ENCODE measurements at regions not wholly inside any gene's neighbourhood (a gene's known extent, or its start where the extent isn't known, plus 50 kb on each side); places are given as distances from the start of the nearest gene placed in this dataset.

GRCh38 chr15:38195191-38195901 is 57.3 kb upstream of the SPRED1 start:
- Histone ChIP-seq H3K36me3 (no peaks in the 10 kb centered on the region), H3K9me3 (no peaks in the 10 kb centered on the region), H3K4me3 (no peak overlapping the region), H3K27ac (replicated peaks in 1 of 4) (no peak overlapping the region), H3K4me1 (no peaks in the 10 kb centered on the region), H3K27me3 (no peaks in the 10 kb centered on the region)
- no peak for TF ChIP-seq POLR2AphosphoS5 (IDR thresholded peaks at IDR 0.05)
- TF ChIP-seq EP300 (IDR thresholded peaks at IDR 0.05): no peak
- TF ChIP-seq POLR2A (IDR thresholded peaks at IDR 0.05; ENCODE audit: low read depth): no peak
- TF ChIP-seq, protein P1, sequence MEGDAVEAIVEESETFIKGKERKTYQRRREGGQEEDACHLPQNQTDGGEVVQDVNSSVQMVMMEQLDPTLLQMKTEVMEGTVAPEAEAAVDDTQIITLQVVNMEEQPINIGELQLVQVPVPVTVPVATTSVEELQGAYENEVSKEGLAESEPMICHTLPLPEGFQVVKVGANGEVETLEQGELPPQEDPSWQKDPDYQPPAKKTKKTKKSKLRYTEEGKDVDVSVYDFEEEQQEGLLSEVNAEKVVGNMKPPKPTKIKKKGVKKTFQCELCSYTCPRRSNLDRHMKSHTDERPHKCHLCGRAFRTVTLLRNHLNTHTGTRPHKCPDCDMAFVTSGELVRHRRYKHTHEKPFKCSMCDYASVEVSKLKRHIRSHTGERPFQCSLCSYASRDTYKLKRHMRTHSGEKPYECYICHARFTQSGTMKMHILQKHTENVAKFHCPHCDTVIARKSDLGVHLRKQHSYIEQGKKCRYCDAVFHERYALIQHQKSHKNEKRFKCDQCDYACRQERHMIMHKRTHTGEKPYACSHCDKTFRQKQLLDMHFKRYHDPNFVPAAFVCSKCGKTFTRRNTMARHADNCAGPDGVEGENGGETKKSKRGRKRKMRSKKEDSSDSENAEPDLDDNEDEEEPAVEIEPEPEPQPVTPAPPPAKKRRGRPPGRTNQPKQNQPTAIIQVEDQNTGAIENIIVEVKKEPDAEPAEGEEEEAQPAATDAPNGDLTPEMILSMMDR (IDR thresholded peaks at IDR 0.05): no peak
- 95% methylated on average over 5 of the region's 5 CpGs for WGBS
- intact Hi-C loops (cut with DNase I): no loop called here
- no peak for DNase-seq (ENCODE audit: extremely low spot score)

- TF ChIP-seq POLR2AphosphoS5 (IDR thresholded peaks at IDR 0.05) (no peak), POLR2A (IDR thresholded peaks at IDR 0.05; ENCODE audit: low read depth) (no peak), EP300 (IDR thresholded peaks at IDR 0.05) (no peak)
- TF ChIP-seq, protein P1 (IDR thresholded peaks at IDR 0.05): no peak
- no peak for DNase-seq (ENCODE audit: extremely low spot score)
- Histone ChIP-seq H3K36me3 (no peaks in the 10 kb centered on the region), H3K27me3 (no peaks in the 10 kb centered on the region), H3K4me1 (no peaks in the 10 kb centered on the region), H3K9me3 (no peaks in the 10 kb centered on the region), H3K27ac (replicated peaks in 1 of 4) (no peak overlapping the region), H3K4me3 (no peak overlapping the region)
- WGBS: 34% methylated on average over 1 of the region's 1 CpG
- intact Hi-C loops (cut with DNase I): no loop called here
Measured at GRCh38 chr15:38196076-38196475, 56.6 kb upstream of the SPRED1 start.

DNA sequence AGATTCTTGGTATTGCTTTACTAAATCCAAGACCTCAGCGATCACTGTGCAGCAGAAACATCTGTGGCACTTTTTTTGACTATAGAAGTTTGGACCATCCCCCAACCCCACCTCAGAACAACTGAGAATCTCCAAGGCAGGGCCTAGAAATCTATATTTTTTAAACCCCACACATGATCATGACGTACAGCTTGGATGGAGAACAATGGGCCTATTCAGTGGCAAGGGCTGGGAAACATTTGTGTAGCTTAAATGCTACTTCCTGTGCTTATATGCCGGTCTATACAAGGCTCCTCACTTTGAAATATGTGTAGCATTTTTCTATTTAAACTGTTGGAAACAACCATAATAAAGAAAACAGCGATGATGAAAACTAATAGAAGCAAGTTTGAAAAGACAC is 55.1 kb upstream of the SPRED1 start:
- no peak for DNase-seq (ENCODE audit: extremely low spot score)
- Histone ChIP-seq H3K36me3 (no peaks in the 10 kb centered on the region), H3K4me1 (peaks cover 0 to 7% (median 0%) of the 10 kb centered on the region in 4 donors), H3K27me3 (no peaks in the 10 kb centered on the region), H3K4me3 (no peak overlapping the region), H3K27ac (replicated peaks in 1 of 4) (no peak overlapping the region), H3K9me3 (no peaks in the 10 kb centered on the region)
- intact Hi-C loops (cut with DNase I): no loop called here
- TF ChIP-seq, protein P1 (IDR thresholded peaks at IDR 0.05): no peak
- TF ChIP-seq POLR2AphosphoS5 (IDR thresholded peaks at IDR 0.05) (no peak), POLR2A (IDR thresholded peaks at IDR 0.05; ENCODE audit: low read depth) (no peak), EP300 (IDR thresholded peaks at IDR 0.05) (no peak)
- 86% methylated on average over 4 of the region's 4 CpGs for WGBS

DNA sequence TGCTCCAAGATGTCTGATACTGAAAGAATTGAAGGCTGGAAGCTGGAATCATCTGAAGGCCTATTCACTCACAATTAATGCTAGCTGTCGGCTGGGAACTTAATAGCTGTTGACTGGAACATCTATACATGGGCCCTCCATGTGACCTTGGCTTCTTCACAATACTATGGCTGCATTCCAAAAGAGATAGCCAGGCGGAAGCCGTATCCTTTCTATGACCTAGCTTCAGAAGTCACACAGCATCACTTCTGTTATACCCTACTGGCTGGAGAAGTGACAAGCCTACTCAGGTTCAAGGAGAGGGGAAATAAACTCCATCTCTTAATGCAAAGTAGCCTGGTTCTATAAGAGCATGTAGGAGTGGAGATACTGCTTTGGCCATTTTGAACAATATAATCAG is 50.9 kb upstream of the SPRED1 start:
- Histone ChIP-seq H3K27ac (replicated peaks in 1 of 4) (no peak overlapping the region), H3K4me3 (no peak overlapping the region), H3K4me1 (peaks cover 0 to 14% (median 1%) of the 10 kb centered on the region in 4 donors), H3K36me3 (no peaks in the 10 kb centered on the region), H3K27me3 (no peaks in the 10 kb centered on the region), H3K9me3 (no peaks in the 10 kb centered on the region)
- 44% methylated on average over 3 of the region's 3 CpGs for WGBS
- DNase-seq (ENCODE audit: extremely low spot score): no peak
- TF ChIP-seq EP300 (IDR thresholded peaks at IDR 0.05): no peak
- no peak for TF ChIP-seq POLR2AphosphoS5 (IDR thresholded peaks at IDR 0.05)
- TF ChIP-seq, protein P1 (IDR thresholded peaks at IDR 0.05): no peak
- TF ChIP-seq POLR2A (IDR thresholded peaks at IDR 0.05; ENCODE audit: low read depth): no peak
- intact Hi-C loops (cut with DNase I): no loop called here

- Histone ChIP-seq H3K9me3 (no peaks in the 10 kb centered on the region), H3K4me1 (peaks cover 0 to 20% (median 4%) of the 10 kb centered on the region in 4 donors), H3K4me3 (no peak overlapping the region), H3K27ac (replicated peaks in 1 of 4) (no peak overlapping the region), H3K36me3 (no peaks in the 10 kb centered on the region), H3K27me3 (no peaks in the 10 kb centered on the region)
- intact Hi-C loops (cut with DNase I): no loop called here
- 65% methylated on average over 1 of the region's 1 CpG for WGBS
- TF ChIP-seq EP300 (IDR thresholded peaks at IDR 0.05) (no peak), POLR2A (IDR thresholded peaks at IDR 0.05; ENCODE audit: low read depth) (no peak), POLR2AphosphoS5 (IDR thresholded peaks at IDR 0.05) (no peak)
- TF ChIP-seq, protein P1 (IDR thresholded peaks at IDR 0.05): no peak
- DNase-seq (ENCODE audit: extremely low spot score): no peak
Measured at GRCh38 chr15:38202361-38202760, 50.3 kb upstream of the SPRED1 start.
